Ovary (tissue), 3 donors: ENCODE measurements at regions not wholly inside any gene's neighbourhood (a gene's known extent, or its start where the extent isn't known, plus 50 kb on each side); places are given as distances from the start of the nearest gene placed in this dataset.

Source experiments
- POLR2A ChIP-seq: fragments of 450-650 bp; IDR thresholded peaks from one replicate; pipeline ENCODE4 v1.6.1; 2017; ENCODE audit warnings: antibody characterized with exemption, mild to moderate bottlenecking, moderate library complexity
- TF ChIP-seq, protein P1 (sequence below), 3 donors: fragments of 450-650 bp in 2 of 3; fragments of 200-600 bp in 1 of 3; IDR thresholded peaks; one replicate each; pipeline versions ENCODE4 v1.5.1 to v1.8.0; 2016 to 2022; ENCODE audit warnings: antibody characterized with exemption in 3 of 3, mild to moderate bottlenecking in 1 of 3
- donor health status: DM: no; HTN: no; CAD: no.

DNA sequence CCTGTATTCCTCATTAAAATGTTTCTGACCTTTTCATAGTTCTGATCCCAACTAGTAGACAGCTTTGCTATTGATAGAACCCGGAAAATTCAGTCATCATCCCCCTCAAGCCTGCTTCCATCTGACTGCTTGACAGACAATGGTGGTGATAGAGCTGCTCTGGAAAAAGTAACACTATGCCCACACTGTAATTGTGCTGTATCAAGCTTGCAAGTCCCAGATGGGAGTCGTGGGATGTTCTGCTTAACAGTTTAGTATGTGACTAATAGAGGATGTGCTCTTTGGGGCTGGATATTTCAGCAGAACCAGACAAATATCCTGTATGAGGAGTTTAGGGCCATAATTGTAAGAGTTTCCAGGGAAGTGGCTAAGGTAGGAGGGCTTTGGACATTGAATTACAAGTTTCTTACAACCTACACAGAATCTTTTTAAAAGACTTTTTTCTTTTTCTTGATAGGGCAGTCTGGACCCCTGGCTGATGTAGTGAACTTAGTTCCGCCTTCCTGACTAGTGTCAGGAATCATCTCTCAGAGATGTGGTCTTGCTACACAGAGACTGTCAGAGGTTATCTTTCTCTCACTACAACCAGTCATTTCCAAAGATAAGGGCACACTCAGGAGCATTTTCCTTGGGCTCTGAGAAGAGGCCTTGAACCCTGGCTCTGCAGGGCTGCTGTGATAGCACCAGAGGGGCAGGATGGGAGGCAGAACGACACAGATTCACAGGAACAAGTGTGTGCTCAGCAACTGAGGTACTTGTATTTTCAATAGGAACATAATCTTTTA, 158.0 kb upstream of the RBMS1 start:
- TF ChIP-seq, protein P1, sequence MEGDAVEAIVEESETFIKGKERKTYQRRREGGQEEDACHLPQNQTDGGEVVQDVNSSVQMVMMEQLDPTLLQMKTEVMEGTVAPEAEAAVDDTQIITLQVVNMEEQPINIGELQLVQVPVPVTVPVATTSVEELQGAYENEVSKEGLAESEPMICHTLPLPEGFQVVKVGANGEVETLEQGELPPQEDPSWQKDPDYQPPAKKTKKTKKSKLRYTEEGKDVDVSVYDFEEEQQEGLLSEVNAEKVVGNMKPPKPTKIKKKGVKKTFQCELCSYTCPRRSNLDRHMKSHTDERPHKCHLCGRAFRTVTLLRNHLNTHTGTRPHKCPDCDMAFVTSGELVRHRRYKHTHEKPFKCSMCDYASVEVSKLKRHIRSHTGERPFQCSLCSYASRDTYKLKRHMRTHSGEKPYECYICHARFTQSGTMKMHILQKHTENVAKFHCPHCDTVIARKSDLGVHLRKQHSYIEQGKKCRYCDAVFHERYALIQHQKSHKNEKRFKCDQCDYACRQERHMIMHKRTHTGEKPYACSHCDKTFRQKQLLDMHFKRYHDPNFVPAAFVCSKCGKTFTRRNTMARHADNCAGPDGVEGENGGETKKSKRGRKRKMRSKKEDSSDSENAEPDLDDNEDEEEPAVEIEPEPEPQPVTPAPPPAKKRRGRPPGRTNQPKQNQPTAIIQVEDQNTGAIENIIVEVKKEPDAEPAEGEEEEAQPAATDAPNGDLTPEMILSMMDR (IDR thresholded peaks at IDR 0.05): no peak
- TF ChIP-seq POLR2A: no peak
